Limb (tissue), 2 donors: ENCODE measurements at regions not wholly inside any gene's neighbourhood (a gene's known extent, or its start where the extent isn't known, plus 50 kb on each side); places are given as distances from the start of the nearest gene placed in this dataset.
A peak's percentile ranks its signal among the peaks of the same experiment; 100 is the strongest.
"Not testable (repeated sequence)": the region's sequence is repeated elsewhere in the genome, so short reads cannot be mapped to it uniquely, and the experiment has no call there.

Experiments
- DNase-seq, 2 donors: peaks; one replicate each; pipeline ENCODE4 v3.0.0-alpha.2; 2016; ENCODE audit errors: extremely low spot score in 2 of 2

DNA sequence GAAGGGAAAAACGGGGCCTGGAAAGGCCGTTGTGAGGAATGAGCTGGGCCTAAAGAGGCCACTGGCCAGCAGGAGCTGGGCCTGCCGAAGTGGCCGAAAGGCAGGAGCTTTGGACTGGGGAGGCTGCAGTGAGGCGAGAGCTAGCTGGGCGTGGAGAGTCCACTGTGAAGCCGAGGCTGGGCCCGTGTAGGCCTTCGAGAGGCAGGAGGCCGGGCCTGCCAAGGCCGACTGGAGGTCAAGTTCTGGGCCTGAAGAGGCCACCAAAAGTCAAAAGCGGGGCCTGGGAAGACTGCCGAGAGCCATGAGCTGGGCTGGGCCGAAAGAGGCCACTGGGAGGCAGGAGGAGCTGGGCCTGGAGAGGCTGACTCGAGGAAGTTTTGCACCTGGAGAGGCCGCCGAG lies 69.6 kb upstream of the COBL start:
- DNase-seq: not testable (repeated sequence)

DNA sequence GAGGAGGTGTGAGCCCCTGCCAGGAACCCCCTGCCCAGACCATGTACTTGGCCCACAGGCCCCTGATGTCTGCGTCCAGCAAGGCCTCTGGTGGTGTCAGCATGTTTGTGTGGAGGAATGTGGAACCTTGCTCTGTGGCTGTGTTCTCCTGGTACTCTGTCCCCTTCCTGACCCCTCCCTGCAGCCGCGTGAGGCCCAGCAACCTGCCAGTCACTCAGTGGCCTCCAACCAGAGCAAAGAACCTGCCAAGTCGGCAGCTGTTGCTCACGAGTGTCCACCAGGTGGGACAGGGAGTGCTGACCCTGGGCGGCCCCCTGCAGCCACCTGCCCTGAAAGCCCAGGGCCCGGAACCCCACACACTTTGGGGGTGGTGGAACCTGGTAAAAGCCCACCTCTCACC lies 65.6 kb upstream of the COBL start:
- not testable (repeated sequence) for DNase-seq

DNA sequence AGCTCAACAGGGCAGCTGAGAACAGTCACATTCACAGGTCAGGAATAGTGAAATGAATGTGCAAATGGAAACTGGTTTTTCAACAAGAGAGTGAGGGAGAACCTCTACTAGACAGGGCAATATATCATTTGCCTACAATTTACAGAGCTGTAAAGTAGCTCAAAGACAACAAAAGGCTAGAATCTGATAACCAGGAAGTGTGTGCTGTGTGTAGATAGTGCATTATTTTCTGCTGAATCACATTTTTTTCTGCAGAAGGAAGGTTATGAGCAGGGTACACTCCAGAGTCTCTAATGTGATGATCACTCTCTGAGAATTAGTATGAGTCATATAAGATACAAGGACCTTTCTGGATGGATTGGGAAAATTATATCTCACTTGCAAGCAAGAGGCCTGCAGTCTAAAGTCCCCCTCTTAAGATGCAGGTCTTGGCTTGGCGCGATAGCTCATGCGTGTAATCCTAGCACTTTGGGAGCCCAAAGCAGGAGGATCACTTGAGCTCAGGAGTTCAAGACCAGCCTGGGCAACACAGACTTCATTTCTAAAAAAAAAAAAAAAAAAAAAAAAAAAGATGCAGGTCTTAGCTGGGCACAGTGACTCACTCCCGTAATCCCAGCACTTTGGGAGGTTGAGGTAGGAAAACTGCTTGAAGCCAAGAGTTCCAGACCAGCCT lies 59.9 kb upstream of the COBL start:
- no peak for DNase-seq

DNA sequence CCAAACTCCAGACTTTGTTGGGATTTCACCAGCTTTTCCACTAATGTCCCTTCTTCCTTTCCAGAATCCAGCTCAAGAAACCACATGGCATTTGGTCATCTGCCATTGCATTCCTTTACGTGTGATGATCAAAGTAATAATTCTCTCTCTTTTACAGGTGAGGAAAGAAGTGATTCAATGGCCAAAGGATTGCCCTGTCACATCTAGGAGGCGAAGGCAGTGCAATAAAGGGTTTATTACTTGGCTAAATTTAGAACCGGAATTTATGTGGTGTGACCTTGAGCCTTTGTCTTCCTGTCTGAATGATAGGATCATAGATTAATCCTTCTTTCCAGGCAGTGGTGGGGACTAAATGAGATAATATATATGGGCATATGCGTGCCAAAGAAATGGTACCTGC lies 58.3 kb upstream of the COBL start:
- no peak for DNase-seq

DNA sequence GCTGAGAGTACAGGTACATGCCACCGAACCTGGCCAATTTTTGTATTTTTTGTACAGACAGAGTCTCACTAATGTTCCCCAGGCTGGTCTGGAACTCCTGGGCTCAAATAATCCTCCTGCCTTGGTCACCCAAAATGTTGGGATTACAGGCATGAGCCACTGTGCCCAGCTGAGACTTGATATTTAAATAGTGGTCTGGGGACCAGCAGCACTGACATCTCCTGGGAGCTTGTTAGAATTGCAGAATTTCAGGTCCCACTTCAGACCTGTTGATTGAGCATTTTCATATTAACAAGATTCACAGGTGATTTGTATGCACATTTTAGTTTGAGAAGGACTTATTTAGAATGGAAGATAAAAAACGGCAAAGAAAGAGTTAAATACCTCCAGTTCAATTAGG lies 57.0 kb upstream of the COBL start:
- DNase-seq: not testable (repeated sequence)

DNA sequence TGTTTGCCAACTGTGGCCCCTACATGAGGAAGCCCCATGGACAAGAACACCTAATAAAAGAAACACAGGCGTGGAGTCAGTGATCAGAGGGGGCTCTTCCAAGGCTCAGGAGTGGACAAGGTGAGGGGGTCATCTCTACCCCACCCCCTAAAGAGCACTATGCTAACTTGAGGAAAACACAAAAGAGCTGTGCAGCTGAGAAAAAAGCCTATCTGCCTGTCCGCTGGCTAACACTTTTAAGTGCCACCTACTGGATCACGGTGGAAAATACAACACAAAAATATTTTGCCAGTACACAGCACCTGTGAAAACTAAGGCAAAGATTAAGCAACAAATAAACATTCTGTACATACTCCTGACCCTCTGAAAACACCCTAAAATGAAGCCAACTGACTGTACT lies 53.1 kb upstream of the COBL start:
- DNase-seq: no peak

DNA sequence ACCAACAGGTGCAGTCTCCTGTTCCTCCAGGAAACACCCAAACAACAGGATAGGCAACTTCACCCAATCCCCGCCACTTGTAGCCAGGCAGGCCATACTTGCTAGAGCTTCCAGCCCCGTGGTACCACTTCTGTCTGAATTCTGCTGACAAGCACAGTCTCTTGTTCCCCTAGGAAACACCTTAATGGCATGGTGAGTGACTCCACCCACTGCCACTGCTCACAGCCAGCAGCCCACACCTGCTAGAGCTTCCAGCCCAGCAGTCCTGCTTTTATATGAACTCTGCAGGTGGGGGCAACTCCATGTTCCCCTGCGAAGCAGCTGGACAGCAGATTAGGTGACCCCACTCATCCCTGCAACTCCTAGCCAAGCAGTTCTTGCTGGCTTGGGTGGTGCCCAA lies 52.6 kb upstream of the COBL start:
- not testable (repeated sequence) for DNase-seq

DNA sequence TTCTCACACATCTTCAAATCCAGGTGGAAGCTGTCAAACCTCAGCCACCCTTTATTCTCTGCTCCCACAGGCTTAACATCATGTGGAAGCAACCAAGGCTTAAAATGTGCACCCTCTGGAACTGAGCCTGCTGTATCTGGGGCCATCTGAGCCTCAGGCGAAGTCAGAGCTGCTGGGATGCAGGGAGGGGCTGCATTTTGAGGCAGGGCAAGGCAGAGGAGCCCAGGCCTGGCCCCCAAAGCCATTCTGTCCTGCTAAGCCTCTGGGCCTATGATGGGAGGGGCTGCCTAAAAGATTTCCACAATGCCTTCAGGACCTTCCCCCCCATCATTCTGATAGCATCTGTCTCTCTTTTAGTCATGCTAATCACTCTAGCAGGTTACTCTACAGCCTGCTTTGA lies 51.7 kb upstream of the COBL start:
- no peak for DNase-seq

DNA sequence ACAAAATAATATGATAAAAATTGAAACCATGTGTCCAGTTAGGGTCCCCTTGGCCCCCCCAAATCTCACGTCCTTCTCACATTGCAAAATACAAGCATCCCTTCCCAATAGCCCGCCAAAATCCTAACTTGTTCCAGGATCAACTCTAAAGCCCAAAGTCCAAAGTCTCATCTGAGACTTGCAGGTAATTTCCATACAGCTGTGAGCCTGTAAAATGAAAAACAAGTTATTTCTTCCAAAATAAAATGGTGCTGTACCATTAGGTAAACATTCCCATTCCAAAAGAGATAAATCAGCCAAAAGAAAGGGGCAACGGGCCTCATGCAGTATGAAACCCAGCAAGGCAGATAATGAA lies 51.0 kb upstream of the COBL start:
- no peak for DNase-seq

DNA sequence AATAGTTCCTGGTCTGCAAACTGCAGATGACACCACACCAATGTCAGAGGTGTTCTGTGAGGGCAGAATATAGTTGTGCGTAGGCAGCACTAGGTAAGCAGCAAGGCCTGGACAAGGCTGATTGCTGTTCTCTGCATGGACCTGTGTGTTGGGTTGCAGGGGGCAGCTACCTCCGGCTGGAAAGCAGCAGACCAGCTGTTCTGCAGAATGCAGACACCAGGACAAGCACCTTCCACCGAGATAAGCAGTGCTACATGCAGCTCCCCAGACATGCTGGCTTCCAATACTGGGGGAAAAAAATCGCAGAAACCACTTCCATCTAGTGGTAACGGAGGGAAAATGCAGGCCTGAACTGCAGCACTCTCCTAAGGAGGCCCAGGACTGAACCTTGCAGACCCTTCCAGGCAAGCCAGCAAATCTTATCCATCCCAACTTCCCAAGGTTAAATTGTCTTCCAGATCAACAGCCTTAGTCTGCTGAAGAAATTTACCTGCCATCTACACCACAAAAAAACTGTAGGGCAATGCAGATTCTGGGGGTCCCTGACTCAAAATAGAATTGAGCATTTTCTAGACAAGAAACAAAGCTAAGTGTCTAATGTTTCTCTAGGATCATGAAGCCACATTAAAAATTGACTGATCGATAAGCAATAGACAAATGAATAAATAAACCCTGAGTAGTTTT lies 50.5 kb upstream of the COBL start:
- DNase-seq: peak; percentile 59 to 61
